Memory B cell (primary cell): ENCODE measurements at regions not wholly inside any gene's neighbourhood (a gene's known extent, or its start where the extent isn't known, plus 50 kb on each side); places are given as distances from the start of the nearest gene placed in this dataset.
"Not testable (repeated sequence)": the region's sequence is repeated elsewhere in the genome, so short reads cannot be mapped to it uniquely, and the experiment has no call there.

Experiments used
- ATAC-seq: fragments of 150-1000 bp; cut with Tn5 transposase; 2 replicates; pipeline ENCODE4 v1.10.0; 2021; ENCODE audit warnings: low read depth, mild to moderate bottlenecking, moderate library complexity
- DNase-seq, 2 donors: peaks; one replicate each; pipeline ENCODE4 v3.0.0; 2022; ENCODE audit warnings: low spot score in 2 of 2
- H3K27ac Mint-ChIP-seq: one replicate; pipeline ENCODE4 v1.8.0; 2022; ENCODE audit warnings: mild to moderate bottlenecking, moderate library complexity, mixed read lengths
- H3K27me3 Mint-ChIP-seq: one replicate; pipeline ENCODE4 v1.8.0; 2022; ENCODE audit warnings: mixed read lengths
- H3K36me3 Mint-ChIP-seq: one replicate; pipeline ENCODE4 v1.8.0; 2022; ENCODE audit warnings: mild to moderate bottlenecking, mixed read lengths
- H3K4me1 Mint-ChIP-seq: one replicate; pipeline ENCODE4 v1.8.0; 2022; ENCODE audit warnings: mixed read lengths
- H3K4me3 Mint-ChIP-seq: one replicate; pipeline ENCODE4 v1.8.0; 2022; ENCODE audit warnings: mild to moderate bottlenecking, moderate library complexity, mixed read lengths
- H3K9me3 Mint-ChIP-seq: one replicate; pipeline ENCODE4 v1.8.0; 2022; ENCODE audit warnings: mixed read lengths

- H3K36me3 Mint-ChIP-seq, result no peaks in the 10 kb centered on the region
- H3K27me3 Mint-ChIP-seq, result no peaks in the 10 kb centered on the region
- no peak overlapping the region for H3K4me3 Mint-ChIP-seq
- ATAC-seq (no peak), DNase-seq (no peak)
- no peak overlapping the region for H3K27ac Mint-ChIP-seq
- H3K9me3 Mint-ChIP-seq, result peaks cover 11% of the 10 kb centered on the region
- no peaks in the 10 kb centered on the region for H3K4me1 Mint-ChIP-seq
These were observed 1047.3 kb upstream of the SEMA6A start for GRCh38 chr5:117621921-117622320.

GRCh38 chr5:117615226-117615625, 1040.6 kb upstream of the SEMA6A start:
- Mint-ChIP-seq H3K9me3 (peaks cover 9% of the 10 kb centered on the region), H3K36me3 (no peaks in the 10 kb centered on the region), H3K27ac (no peak overlapping the region), H3K4me1 (no peaks in the 10 kb centered on the region), H3K4me3 (no peak overlapping the region), H3K27me3 (no peaks in the 10 kb centered on the region)
- ATAC-seq (no peak), DNase-seq (no peak)

- ATAC-seq, result no peak
- Mint-ChIP-seq H3K4me3 (no peak overlapping the region), H3K4me1 (no peaks in the 10 kb centered on the region), H3K9me3 (peaks cover 9% of the 10 kb centered on the region), H3K27me3 (no peaks in the 10 kb centered on the region), H3K36me3 (no peaks in the 10 kb centered on the region), H3K27ac (no peak overlapping the region)
- DNase-seq, result no peak
These were observed 1039.8 kb upstream of the SEMA6A start for GRCh38 chr5:117614408-117614807.

- no peaks in the 10 kb centered on the region for H3K4me1 Mint-ChIP-seq
- H3K4me3 Mint-ChIP-seq, result no peak overlapping the region
- no peaks in the 10 kb centered on the region for H3K36me3 Mint-ChIP-seq
- DNase-seq (no peak), ATAC-seq (no peak)
- peaks cover 2% of the 10 kb centered on the region for H3K9me3 Mint-ChIP-seq
- no peaks in the 10 kb centered on the region for H3K27me3 Mint-ChIP-seq
- no peak overlapping the region for H3K27ac Mint-ChIP-seq
These were observed 1030.2 kb upstream of the SEMA6A start for GRCh38 chr5:117604845-117605244.

DNA sequence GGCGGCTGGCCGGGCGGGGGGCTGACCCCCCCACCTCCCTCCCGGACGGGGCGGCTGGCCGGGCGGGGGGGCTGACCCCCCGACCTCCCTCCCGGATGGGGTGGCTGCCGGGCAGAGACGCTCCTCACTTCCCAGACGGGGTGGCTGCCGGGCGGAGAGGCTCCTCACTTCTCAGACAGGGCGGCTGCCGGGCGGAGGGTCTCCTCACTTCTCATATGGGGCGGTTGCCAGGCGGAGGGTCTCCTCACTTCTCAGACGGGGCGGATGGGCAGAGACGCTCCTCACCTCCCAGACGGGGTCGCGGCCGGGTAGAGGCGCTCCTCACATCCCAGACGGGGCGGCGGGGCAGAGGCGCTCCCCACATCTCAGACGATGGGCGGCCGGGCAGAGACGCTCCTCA, 1025.2 kb upstream of the SEMA6A start:
- DNase-seq, result not testable (repeated sequence)

DNA sequence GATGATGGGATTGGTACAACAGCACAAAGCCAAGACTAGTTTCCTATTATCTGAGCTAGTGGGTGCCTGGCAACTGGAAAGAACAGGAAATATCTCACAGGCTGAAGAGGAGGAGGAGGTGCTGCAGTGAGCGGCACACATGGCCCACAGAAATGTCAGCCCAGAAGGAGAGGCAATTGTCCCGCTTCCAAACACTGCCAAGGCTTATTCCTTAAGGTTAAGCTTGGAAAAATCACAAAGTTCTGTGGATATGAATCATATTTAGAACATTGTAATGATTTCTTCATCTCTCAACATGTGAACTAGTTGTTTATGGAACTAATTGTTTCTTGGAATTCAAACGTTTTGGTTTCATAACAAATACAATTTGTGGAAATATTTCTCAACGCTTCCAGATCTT, 1019.5 kb upstream of the SEMA6A start:
- DNase-seq (no peak), ATAC-seq (no peak)
- Mint-ChIP-seq H3K27me3 (no peaks in the 10 kb centered on the region), H3K27ac (no peak overlapping the region), H3K4me3 (no peak overlapping the region), H3K36me3 (no peaks in the 10 kb centered on the region), H3K4me1 (no peaks in the 10 kb centered on the region), H3K9me3 (no peaks in the 10 kb centered on the region)

More for the DNA sequence above, 1025.2 kb upstream of the SEMA6A start:
- not testable (repeated sequence) for H3K27ac Mint-ChIP-seq, H3K27me3 Mint-ChIP-seq, H3K4me3 Mint-ChIP-seq, H3K9me3 Mint-ChIP-seq, ATAC-seq, H3K36me3 Mint-ChIP-seq, H3K4me1 Mint-ChIP-seq

- Mint-ChIP-seq H3K36me3 (no peaks in the 10 kb centered on the region), H3K9me3 (no peaks in the 10 kb centered on the region), H3K4me3 (no peak overlapping the region), H3K27ac (no peak overlapping the region), H3K4me1 (no peaks in the 10 kb centered on the region), H3K27me3 (no peaks in the 10 kb centered on the region)
- ATAC-seq (no peak), DNase-seq (no peak)
These were observed 1016.3 kb upstream of the SEMA6A start for GRCh38 chr5:117590944-117591343.

- DNase-seq (no peak), ATAC-seq (no peak)
- H3K4me1 Mint-ChIP-seq, result no peaks in the 10 kb centered on the region
- no peak overlapping the region for H3K27ac Mint-ChIP-seq
- no peak overlapping the region for H3K4me3 Mint-ChIP-seq
- H3K36me3 Mint-ChIP-seq, result no peaks in the 10 kb centered on the region
- no peaks in the 10 kb centered on the region for H3K27me3 Mint-ChIP-seq
- H3K9me3 Mint-ChIP-seq, result no peaks in the 10 kb centered on the region
These were observed 1014.0 kb upstream of the SEMA6A start for GRCh38 chr5:117588611-117589010.

DNA sequence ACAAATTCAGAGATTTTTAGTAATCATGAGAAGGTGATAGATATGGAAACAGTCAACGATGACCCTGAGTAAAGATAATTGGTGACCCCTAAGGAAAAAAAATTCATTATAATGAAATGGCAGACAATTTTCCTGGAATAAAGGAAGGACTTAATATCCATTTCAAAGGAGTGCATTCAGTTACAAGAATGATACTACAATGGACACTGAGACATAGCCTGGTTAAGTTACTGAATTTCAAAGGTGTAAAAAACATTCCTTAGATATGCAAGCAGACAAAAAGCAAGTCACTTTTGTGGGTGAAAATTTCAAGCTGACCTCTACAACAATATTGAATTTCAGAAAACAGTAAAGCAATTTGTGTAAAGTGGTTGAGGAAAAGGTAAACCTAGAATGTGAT, 1012.5 kb upstream of the SEMA6A start:
- Mint-ChIP-seq H3K4me1 (no peaks in the 10 kb centered on the region), H3K27ac (no peak overlapping the region), H3K9me3 (no peaks in the 10 kb centered on the region), H3K27me3 (no peaks in the 10 kb centered on the region), H3K36me3 (no peaks in the 10 kb centered on the region), H3K4me3 (no peak overlapping the region)
- no peak for ATAC-seq
- DNase-seq, result no peak

DNA sequence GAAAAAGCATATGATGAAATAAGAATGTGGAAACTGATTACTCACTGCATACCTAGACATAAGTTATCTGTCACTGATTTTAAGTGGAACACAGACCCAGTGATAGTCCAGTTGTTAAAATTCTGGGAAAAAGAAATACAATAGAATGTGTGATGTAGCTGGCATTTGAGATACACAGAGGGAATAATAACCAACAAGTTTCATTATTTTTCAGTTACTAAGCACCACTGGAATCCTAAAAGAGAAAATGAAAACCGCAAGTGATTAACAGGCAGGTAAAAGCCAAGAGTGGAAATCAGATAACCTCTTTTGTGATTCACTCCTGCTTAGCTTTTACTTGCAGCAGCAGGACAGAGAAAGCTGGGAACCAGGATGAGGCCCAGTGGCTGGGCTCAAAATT, 994.0 kb upstream of the SEMA6A start:
- H3K36me3 Mint-ChIP-seq, result no peaks in the 10 kb centered on the region
- H3K4me1 Mint-ChIP-seq, result no peaks in the 10 kb centered on the region
- no peak overlapping the region for H3K27ac Mint-ChIP-seq
- no peak for ATAC-seq
- no peak overlapping the region for H3K4me3 Mint-ChIP-seq
- DNase-seq, result no peak
- H3K9me3 Mint-ChIP-seq, result no peaks in the 10 kb centered on the region
- no peaks in the 10 kb centered on the region for H3K27me3 Mint-ChIP-seq

- ATAC-seq (no peak), DNase-seq (no peak)
- H3K27me3 Mint-ChIP-seq, result no peaks in the 10 kb centered on the region
- H3K9me3 Mint-ChIP-seq, result no peaks in the 10 kb centered on the region
- no peaks in the 10 kb centered on the region for H3K36me3 Mint-ChIP-seq
- no peaks in the 10 kb centered on the region for H3K4me1 Mint-ChIP-seq
- no peak overlapping the region for H3K27ac Mint-ChIP-seq
- H3K4me3 Mint-ChIP-seq, result no peak overlapping the region
These were observed 993.5 kb upstream of the SEMA6A start for GRCh38 chr5:117568126-117568525.

DNA sequence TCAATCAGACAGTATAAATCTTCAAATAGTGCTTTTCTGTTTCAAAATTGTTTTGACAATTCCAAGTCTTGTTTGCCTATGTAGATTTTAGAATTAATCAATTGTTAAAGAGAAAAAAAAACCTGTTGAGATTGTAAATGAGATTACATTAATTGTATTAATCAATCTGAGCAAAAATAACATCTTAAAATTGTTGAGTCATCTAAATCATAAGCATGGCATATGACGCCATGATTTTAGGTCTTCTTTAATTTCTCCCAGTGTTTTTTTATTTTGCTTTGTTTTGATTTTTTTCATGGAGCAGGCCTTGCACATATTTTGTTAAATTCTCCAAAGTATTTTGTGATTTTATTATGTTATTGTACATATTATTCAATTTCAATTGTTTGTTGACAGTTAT, 988.0 kb upstream of the SEMA6A start:
- H3K36me3 Mint-ChIP-seq, result no peaks in the 10 kb centered on the region
- ATAC-seq (no peak), DNase-seq (no peak)
- no peak overlapping the region for H3K27ac Mint-ChIP-seq
- no peak overlapping the region for H3K4me3 Mint-ChIP-seq
- H3K9me3 Mint-ChIP-seq, result no peaks in the 10 kb centered on the region
- no peaks in the 10 kb centered on the region for H3K4me1 Mint-ChIP-seq
- H3K27me3 Mint-ChIP-seq, result no peaks in the 10 kb centered on the region

DNA sequence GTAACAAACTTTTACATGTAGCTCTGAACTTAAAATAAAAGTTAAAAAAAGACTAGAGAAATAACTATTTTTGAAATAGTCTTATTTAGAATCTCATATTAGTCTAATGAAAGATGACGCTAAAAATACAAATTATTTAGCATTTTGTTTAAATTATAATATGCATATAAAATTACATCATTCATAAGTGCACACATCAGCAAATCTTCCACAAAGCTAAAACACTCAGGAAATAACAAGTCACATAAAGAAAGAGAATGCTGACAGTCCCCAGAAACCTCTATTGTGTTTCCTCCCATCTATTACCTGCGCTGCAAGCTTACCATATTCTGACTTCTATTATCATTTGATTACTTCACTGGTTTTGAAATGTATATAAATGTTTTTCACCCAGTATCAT, 986.9 kb upstream of the SEMA6A start:
- Mint-ChIP-seq H3K9me3 (no peaks in the 10 kb centered on the region), H3K4me3 (no peak overlapping the region), H3K4me1 (no peaks in the 10 kb centered on the region), H3K27me3 (no peaks in the 10 kb centered on the region), H3K36me3 (no peaks in the 10 kb centered on the region), H3K27ac (no peak overlapping the region)
- no peak for ATAC-seq
- DNase-seq, result no peak

GRCh38 chr5:117559005-117559844, 984.6 kb upstream of the SEMA6A start:
- DNase-seq, result no peak
- H3K27ac Mint-ChIP-seq, result no peak overlapping the region
- no peaks in the 10 kb centered on the region for H3K4me1 Mint-ChIP-seq
- no peaks in the 10 kb centered on the region for H3K9me3 Mint-ChIP-seq
- no peak overlapping the region for H3K4me3 Mint-ChIP-seq
- ATAC-seq, result no peak
- H3K36me3 Mint-ChIP-seq, result no peaks in the 10 kb centered on the region
- no peaks in the 10 kb centered on the region for H3K27me3 Mint-ChIP-seq

DNA sequence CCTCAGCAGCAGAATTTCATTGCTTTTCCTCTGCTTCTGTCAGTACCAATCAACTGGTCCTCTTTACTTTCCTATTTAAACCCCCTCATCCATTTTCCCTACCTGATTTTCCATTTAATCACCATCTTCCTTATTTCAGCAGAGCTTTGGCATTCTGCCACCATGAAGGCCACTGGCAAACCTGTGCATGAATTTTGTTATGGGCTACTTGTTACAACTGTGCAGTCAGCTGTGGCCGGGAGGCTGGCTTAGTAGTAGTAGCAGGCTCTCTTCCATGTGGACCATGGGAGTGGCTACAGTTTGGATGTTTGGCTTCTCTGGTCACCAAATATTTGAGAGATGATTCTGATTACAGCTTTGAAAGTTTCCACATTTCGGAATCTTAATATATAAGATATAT, 976.6 kb upstream of the SEMA6A start:
- Mint-ChIP-seq H3K9me3 (peaks cover 2% of the 10 kb centered on the region), H3K27ac (no peak overlapping the region), H3K4me1 (no peaks in the 10 kb centered on the region), H3K27me3 (no peaks in the 10 kb centered on the region), H3K36me3 (no peaks in the 10 kb centered on the region), H3K4me3 (no peak overlapping the region)
- no peak for ATAC-seq
- DNase-seq, result no peak
